NCI-H2029 (cell line): ENCODE measurements at regions not wholly inside any gene's neighbourhood (a gene's known extent, or its start where the extent isn't known, plus 50 kb on each side); places are given as distances from the start of the nearest gene placed in this dataset.
"Not testable (repeated sequence)": the region's sequence is repeated elsewhere in the genome, so short reads cannot be mapped to it uniquely, and the experiment has no call there.

ENCODE experiments used
- DNase-seq: peaks from one replicate; lab custom pipeline; 2025; lab: John Stamatoyannopoulos, UW

DNA sequence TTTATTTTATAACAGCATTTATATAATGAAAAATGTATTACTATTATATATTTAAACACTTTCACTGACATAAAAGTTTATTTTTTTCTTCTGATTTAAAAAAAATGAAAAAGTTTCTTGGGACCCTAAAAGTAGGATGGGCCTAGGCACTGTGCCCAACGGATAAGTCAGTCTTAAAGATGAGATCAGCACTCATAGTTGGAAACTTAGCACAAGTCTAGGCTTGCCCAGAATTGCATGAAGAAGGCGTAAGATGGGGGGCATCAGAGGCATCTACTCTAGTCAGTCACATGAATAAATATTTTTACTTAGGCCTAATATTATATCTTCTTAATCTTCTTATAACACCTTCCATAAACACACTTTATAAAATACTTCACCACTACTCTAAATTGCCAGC, 306.7 kb upstream of the GRID2 start:
- DNase-seq = no peak

DNA sequence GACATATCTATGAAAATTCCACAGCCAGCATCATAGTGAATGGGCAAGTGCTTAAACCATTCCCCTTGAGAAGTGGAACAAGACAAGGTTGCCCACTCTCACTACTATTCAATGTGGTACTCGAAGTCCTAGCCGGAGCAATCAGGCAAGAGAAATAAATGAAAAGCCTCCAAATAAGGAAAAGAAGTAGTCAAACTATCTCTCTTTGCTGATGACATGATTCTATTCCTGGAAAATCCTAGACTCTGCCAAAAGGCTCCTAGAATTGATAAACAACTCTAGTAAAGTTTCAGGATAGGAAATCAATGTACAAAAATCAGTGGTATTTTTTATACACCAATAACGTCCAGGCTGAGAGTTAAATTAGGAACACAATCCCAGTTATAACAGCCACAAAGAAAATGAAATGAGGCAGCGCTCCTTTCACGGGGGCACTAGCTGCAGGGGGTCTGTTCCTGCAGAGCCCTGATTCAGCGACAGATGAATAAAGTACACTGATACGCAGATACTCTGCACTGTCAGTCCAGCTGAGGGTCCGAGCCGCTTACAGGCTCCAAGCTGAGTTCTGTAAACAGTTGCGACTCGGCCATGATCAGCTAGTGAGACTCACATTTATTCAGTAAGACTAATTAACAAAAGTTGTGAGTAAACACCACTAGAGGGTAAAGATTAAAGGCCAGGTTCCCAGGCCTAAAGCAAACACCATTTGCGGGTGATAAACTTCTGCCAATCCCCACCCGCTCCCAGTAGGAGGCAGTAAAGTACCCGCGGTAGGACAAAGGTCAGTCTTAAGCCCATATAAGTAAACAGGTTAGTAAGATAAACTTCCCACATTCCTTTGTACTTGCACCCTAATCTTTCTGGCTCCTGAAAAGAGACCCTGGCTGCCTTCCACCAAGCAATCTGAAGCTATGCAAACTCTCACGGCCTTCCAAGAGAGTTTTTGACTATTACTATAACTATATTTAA, 290.6 kb upstream of the GRID2 start:
- DNase-seq = no peak

DNA sequence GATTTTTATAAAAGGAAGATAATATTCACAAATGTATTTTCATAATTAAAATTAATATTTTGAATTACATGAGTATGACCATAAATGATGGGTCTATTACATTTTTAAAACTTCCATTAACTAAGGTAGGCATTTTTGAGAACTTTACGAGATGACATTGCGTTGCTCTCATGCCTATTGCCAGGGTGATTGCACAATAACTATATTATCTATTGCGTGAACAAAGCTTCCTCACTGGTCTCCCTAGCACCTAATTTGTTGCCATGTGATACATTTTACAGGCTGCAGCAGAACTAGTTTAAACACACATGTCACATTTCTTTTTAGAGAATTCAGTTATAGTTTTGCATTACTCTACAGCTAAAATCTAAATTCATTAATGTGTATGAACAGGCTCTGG, 289.7 kb upstream of the GRID2 start:
- DNase-seq = no peak

DNA sequence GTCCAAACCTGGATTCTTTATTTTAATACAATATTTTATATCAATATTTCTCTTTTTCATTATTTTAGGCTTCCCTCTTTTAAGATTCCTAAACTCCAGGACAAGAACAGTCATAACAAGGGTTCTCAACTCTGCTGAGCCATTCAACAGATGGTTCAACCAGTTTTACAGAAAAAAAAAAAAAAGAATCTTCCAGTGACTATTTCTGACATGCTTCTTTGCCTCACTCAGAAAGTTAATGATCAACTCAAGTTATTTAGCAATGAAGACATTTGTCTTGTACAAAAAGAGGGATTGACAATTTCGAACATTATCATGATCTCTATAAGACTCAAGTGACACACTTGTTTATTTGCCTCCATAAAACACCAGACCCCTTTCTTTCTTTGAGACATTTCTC, 282.6 kb upstream of the GRID2 start:
- DNase-seq = no peak

DNA sequence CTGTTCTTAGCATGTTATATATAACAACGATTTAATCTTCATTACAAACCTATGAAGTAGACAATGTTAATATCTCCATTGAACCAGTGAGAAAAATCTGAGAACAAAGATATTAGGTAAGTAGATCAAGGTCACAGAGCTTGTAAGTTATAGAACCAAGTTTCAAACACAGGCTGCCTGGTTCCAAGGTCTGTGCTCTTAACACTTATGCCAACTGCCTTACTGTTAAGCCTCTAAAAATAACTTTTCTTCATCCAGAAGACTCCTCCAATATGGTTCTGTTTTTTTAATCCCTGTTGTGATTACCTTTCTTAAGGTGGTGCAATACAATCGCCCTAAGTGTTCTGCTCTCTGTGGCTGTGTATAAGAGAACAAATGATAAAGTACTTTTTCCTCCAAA, 282.0 kb upstream of the GRID2 start:
- DNase-seq = no peak

DNA sequence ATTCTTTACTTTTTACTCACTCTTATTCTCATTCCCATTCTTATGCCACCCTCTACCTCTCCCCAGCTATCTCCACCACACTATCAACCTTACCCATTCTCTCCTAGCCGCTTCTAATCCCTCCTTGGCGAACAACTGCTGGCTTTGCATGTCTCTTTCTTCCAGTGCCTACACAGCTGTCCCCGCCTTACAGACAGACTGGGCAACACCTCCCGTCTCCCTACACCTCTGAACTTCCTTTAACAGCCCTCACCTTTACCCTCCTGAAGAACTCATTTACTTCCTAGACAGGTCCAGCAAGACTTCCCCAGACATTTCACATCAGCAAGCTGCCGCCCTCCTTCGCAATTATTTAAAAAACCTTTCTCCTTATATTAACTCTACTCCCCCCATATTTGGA, 274.9 kb upstream of the GRID2 start:
- not testable (repeated sequence) for DNase-seq

DNA sequence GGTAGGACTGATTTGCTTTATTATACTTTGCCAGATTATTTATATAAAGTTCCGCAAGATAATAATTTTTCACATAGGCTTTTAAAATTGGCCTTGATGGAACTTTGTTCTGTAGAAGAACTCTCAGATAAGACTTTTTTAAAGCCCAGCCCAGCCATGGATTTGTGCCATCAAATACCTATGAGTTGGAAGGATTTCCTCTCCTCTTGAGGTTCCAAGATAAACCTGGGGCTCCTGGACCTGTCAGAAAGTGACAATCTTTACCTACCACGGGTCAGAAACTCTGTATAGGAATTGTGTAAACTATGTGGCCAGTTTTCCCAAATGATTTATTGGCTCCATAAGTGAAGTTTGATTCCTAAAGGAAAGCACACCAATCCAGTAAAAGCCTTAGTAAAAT, 271.9 kb upstream of the GRID2 start:
- no peak for DNase-seq

DNA sequence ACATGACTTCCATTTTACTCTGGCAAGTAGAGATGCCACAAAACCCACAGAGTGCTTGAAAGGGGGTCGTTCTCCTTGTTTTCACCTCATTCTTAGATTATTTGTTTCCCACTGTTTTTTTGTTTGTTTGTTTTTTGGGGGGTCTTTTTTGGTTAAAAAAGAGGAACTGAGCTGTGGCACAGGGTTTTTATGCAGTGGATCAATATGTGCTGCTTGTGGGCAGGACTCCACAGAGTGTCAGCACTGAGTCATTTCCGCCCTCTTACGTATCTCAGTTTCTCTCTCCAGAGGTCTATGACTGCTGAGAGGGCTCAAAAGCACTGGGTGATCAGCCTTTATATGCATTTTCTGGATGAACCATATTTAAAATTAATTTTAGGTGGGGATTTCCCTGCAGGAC, 268.1 kb upstream of the GRID2 start:
- DNase-seq = no peak

DNA sequence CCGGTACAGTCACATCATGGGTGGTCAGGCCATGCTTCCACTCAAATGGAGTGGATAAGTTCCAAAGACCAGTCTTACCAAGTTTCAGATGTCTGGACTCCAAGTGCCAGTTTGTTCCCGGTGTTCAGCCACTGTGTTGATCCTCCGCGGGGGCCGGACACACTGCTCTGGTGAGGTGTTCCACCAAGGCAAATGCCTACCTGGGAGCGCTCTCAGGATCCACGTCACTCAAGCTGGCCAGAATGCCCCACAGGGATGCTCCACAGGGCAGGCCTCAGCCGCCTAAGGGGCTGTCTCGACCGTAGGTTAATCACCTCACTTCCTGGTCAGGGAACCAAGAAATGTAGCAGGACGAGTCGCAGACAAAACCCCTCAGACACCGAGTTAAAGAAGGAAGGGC, 258.0 kb upstream of the GRID2 start:
- no peak for DNase-seq

DNA sequence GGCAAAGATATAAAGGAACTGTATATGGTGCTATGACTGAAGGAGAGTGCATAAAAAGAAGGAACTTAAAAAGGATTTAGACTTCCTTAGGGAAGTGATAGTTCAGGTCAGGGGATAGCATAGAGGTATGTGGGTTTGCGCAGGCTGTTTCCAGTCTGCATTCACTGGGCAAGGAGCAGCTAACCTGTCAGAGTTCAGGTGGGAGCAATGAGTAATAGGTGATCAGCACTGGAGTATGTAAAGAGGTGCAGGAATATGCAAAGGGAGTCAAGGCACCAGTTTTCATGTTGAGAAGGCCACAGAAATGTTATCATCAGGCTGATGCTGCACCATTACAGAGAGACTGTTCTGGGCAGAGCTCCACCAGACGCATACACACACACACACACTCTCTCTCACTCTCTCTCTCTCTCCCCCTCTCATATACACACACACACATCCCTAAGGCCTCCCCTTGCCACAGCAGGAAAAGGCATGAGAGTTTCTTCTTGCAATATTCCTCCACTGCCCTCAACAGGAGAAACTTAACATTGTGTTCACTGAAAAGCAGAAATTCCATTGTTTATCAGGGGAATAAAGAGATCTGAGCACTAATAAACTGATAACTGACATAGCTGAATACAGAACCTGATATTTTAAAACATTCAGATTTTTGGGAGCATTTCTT, 256.4 kb upstream of the GRID2 start:
- no peak for DNase-seq

DNA sequence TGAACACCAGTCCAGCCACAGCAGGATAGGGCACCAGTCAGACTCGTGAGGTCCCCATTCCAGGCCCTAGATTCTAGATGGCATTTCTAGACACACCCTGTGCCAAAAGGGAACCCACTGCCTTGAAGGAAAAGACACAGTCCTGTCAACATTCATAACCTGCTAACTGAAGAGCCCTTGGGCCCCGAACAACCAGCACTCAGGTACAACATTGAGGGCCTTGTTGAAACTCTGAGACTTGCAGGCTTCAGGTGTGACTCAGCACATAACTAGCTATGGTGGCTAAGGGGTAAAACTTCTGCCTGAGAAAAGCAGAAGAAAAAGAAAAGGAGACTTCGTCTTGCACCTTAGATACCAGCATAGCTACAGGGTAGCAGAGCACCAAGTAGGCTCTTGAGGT, 252.9 kb upstream of the GRID2 start:
- no peak for DNase-seq

DNA sequence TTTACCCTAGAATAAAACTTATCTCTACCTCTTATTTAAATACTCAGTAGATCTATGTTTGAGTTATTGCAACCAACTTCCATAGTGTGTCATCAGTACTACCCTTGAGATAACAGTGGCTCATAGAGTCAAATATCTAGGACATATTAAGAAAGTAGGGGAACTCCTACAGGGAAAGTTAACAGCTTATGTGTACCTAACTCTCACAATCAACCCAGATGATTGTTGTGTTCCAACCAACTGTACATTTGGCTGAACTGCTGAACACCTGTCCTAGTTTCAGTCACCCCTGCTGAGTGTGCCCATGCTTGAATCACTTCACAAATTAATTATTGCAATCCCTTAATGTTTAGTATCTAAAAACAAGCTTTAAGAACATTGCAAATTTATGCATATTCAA, 244.2 kb upstream of the GRID2 start:
- DNase-seq = no peak

DNA sequence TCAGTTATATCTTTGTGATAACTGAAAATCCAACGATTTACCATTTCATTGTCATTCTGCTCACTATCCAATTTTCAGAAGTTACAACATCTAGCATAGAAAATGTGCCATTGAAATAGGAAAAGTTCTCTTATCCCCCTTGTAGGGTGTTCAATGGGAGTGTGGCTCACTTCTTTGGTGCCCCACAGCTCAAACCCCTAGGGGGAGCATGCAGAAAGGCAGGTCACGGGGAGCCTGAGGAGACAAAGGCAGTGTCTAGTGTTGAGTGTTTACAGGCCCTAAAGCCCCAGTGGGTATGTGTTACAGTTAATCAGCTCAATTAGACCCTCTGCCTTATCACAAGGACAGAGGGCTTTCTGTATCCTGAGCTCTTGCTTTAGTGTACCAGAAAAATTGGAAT, 243.4 kb upstream of the GRID2 start:
- DNase-seq = no peak

DNA sequence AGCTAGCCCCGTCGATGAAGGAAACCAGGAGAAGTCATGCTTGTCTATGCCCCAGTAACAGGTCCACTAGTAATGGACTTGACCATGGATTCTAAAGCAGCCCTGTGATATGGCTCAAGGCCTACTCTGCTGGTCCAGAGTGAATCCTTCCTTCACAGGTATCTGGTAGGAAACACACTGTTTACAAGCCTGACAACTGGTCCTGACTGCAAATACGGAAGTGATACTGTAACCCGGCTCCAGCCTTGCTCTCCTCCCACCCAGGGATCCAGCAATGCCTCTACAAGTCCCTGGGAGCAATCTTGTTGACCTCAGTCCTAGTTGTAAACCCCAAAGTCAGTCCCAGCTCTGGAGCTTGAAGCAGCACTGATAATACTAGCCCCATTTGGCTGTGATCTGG, 239.2 kb upstream of the GRID2 start:
- DNase-seq = no peak

DNA sequence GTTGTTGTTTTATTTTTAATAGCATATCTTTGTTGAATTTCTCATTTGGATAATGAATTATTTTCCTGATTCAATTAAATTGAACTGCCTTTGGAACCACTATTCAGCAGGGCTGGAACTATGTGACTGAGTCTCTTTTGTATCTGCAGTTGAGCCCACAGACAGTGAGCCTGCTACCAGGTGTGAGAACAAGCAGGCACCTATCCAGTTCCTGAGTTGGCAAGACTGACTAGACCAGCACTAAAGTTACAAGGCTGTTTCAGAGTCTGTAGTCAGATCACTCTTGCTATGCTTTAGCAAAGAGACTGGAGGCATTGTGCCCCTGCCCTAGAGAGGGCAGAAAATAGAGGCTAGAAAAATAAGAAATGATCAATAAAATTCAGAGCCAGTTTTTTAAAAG, 237.3 kb upstream of the GRID2 start:
- no peak for DNase-seq

DNA sequence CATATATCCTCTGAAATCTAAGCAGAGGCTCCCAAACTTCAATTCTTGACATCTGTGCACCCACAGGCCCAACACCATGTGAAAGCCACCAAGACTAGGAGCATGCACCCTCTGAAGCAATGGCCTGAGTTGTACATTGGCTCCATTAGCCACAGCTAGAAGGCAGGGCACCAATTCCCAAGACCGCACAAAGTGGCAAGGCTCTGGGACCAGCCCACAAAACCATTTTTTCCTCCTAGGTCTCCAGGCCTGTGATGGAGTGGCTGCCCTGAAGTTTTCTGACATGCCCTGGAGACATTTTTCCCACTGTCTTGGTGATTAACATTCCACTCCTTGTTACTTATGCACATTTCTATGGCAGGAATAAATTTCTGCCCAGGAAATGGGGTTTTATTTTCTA, 232.2 kb upstream of the GRID2 start:
- no peak for DNase-seq

DNA sequence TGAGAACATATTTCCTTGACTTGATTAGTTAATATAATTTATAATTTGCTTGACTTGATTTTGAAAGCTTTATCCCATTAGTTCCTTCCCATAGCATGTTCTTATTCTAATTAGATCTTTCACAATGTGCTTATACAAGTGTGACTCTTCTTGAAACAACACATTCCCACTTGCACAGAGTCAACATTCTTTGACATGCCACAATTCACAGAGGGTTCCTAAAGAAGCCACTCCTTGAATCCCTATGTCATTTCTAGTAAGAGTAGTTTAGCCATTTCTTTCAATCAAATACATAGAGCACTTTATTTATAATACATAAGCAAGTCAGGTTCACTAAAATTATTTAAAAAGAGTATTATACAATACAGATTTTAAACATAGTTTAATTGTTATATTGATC, 228.9 kb upstream of the GRID2 start:
- DNase-seq = no peak

DNA sequence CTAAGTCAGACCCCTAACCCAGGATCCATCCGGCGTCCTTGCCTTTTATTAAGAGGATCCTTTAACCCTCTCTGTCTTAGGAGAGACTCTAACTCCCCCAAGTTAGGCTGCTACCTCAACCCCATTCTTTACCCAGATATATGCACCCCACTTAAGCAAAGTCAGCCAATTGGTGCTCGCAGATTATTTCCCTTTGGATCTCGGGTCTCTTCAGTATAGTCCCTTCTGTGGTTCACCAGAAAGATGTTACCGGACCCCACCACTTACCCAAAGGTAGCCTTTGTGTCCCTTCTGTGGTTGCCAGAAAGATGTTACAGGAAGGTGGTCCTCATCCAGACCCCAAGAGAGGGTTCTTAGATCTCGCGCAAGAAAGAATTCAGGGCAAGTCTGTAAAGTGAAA, 212.9 kb upstream of the GRID2 start:
- DNase-seq = no peak

DNA sequence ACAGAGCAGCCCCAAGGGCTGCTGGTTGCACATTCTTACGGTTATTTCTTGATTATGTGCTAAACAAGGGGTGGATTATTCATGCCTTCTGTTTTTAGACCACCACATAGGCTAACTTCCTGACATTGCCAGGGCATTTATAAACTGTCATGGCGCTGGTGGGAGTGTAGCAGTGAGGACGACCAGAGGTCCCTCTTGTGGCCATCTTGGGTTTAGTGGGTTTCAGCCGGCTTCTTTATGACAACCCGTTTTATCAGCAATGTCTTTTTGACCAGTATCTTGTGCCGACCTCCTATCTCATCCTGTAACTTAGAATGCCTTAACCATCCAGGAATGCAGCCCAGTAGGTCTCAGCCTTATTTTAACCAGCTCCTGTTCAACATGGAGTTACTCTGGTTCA, 212.4 kb upstream of the GRID2 start:
- peak; percentile 19 for DNase-seq

DNA sequence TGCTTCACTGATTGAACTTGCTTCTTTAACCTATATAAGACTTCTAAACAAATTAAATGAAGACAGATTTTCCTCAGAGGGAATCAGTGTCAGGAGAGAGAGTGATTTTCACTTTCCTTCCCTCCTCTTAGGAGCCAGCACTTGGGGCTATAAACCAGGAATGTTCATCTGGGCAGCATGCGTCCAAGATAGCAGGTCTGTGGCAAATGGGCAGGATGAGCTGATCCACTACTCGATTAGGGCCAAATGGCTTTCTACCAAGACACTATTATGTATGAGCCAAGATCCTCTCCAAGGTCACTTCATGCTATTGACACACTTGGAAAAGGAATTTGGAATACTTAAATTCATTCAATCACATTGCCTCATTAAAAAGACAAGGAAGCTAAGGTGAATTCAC, 203.9 kb upstream of the GRID2 start:
- DNase-seq = no peak

DNA sequence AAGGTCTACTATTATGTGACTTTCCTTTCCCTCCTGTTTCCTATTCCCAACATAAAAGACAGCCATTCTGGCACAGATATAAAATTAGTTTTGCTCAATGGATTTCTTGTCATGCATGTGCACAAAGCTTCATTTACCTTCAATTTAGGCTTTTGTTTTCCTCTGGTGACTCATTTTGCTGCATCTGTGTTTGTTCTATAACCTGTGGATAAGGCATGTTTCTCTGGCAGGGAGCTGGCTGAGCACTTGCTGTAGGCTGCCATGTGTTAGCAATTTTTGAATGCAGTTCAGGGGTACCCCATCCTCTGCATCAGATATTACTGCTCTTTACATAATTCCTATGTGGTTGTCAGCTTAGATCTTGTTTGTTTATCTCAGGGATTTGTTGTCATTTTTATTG, 202.8 kb upstream of the GRID2 start:
- no peak for DNase-seq

DNA sequence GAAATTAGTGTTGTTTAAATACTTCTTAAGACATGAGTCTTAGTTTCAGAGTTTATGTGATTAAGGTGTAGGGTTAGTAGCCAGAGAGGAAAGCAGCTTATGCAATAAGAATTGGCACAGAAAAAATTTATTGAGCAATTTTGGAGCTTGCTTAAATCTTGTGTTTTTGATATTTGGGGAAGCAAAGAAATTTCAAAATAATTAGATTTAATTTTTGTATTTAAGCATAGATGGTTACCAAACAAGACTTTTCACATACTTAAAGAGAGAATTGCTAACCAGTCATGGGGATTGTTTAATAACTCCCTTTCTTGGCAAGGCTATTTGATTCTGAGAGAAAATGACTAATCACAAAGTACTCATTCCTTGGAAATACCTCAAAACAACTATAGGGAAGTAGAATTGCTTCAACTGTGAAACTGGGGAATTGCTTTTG, 202.0 kb upstream of the GRID2 start:
- DNase-seq = no peak

DNA sequence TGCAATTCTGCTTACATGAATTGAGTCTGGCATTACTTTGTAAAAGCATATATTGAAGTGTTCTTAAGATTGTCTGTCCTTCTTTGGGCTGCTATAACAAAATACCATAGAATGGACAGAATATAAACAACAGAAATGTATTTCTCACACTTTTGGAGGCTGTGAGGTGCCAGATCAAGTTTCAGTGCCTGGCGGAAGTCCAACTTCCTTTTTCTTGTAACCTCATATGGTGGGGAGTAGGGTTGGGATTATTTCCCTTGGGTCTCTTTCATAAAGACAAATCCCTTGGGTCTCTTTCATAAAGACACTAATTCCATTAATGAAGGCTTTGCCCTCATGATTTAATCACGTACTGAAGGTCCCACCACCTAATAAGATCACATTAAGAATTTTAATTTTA, 199.3 kb upstream of the GRID2 start:
- DNase-seq = no peak

DNA sequence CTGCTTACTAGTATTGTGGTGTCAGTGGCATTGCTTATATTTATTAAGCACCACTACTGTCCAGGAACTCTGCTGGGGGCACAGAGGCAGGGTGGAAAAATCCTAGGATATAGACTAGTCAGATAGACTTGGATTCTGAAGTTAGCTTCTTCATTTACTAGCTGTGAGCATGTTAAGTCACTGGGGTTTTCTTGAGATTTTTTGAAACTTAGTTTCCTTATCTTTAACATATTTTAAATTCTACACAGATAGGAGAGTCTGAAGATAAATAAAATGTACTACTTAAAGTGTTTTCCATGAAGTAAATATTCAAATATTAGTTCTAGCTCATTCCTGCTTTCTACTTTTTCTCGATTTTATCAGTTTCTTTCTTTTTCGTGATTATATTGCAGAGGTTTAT, 196.9 kb upstream of the GRID2 start:
- DNase-seq = no peak
